GM19467 (cell line): ENCODE measurements at regions not wholly inside any gene's neighbourhood (a gene's known extent, or its start where the extent isn't known, plus 50 kb on each side); places are given as distances from the start of the nearest gene placed in this dataset.

ENCODE experiments used
- ATAC-seq: cut with Tn5 transposase; IDR thresholded peaks from one replicate; pipeline ENCODE4 v1.9.1; 2021; ENCODE audit warnings: mild to moderate bottlenecking, moderate library complexity; ENCODE audit not compliant: unreplicated experiment

DNA sequence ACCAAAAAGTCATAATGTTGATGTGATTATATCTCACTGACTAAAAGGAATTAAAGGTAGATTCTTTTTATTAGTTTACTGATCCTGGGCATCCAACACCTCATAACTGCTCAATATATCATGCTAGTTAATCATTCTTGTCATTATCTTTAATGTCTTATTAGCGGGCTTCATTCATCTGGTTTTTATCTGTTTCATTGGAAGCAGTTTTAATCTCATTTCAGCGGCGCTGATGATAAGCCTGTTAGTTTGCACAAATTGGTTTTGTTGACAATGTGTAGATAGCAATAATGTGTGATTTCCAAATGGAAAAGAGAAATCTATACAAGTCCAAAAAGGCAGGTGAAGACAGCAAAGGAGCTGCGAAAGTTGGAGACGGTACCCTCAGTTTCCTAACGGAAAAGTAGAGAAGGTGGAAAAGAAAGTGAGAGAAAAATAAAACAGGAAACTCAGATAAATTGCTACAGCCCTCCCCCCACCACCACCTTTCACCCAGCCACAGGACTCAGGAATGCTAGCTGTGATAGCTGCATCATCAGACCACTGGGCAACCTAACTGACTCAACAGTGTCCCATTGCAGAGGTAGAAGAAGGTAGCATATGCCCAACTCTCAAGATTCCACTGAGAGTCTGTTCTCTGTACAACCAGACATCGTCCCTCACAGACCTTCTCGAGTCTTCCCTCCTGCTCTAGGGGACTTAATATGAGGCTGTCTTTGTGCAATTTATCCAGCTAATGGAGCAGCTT lies 241.7 kb upstream of the CAMK1G start:
- ATAC-seq = no peak

- ATAC-seq = no peak
These were observed 240.9 kb upstream of the CAMK1G start for GRCh38 chr1:209342441-209343175.

DNA sequence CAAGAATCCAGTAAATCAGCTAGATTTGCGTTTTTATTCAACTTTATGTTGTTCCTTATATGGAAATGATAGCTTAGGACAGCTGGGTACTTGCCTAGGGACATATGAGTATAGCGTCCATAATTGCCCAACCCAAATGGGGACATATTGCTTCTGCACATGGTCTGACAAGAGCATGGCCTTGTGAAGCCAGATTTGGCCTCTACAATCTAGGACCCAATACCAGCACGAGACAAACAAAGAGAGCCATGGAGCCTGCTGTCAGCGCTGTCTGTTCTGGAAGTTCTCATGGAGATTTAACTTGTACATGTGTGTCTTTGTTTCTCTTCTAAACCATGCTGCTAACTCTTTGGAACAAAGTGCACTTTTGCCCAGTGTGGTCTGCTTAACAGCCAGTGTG lies 240.0 kb upstream of the CAMK1G start:
- ATAC-seq = no peak

DNA sequence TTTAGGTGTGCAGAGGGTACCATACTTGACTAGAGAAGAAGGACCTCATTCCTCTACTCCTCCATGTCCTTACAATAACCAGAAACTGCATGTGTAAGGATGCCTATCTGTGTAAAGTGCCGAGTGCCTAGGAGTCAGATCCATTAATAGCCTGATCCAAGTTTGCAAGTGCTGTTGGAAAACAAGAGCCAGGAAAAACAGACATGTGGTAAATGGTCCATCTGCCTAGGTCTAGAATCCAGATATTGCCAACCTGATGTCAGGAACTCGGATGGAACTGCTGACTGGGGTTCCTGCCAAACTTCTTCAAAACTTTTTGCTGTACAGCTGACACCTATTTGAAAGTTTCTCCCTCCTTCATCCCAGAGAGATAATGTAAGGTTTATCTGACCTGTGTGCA lies 239.4 kb upstream of the CAMK1G start:
- ATAC-seq = no peak

DNA sequence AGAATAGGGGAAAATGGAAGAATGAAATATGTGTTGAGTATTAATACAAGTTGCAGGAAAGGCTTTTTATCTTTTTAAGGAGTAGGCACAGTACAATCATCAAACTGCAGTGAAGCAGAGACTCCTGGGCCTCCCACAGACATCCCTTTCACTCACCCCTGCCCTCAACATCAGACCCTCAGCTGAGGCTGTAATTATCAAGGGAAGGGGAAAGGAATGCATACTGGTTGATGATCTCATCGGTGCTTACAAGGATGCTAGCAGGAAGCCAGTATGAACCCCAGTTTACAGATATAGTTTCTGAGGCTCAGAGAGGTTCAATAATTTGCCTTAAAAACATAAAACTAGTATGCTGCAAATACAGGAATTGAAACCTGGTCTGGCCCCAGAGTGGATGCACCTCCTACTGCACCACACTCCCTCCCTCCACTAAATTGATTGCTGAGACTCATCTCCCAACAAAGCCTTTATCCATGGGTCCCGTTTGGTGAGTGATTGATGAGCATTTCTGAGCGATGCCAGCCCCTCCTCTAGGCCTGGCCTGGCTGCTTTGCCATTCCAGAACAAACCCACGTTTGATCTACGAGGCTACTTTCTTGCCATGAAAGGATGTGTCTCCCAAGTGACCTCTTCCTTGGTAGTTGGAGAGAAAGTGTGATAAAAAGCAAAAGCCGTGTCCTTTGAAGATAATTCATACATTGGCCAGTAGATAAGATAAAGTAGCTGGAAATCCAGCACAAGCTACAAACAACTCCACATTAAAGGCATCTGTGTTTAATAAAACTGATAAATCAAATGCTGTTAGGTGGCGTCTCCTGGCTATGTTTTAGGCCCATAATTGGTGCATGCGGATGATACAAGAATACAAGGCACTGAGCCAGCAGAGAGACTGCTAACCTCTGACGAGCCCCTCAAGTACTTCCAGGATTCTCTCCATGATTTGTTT lies 233.9 kb upstream of the CAMK1G start:
- ATAC-seq = no peak

- ATAC-seq = no peak
These were observed 230.5 kb upstream of the CAMK1G start for GRCh38 chr1:209353053-209353452.

DNA sequence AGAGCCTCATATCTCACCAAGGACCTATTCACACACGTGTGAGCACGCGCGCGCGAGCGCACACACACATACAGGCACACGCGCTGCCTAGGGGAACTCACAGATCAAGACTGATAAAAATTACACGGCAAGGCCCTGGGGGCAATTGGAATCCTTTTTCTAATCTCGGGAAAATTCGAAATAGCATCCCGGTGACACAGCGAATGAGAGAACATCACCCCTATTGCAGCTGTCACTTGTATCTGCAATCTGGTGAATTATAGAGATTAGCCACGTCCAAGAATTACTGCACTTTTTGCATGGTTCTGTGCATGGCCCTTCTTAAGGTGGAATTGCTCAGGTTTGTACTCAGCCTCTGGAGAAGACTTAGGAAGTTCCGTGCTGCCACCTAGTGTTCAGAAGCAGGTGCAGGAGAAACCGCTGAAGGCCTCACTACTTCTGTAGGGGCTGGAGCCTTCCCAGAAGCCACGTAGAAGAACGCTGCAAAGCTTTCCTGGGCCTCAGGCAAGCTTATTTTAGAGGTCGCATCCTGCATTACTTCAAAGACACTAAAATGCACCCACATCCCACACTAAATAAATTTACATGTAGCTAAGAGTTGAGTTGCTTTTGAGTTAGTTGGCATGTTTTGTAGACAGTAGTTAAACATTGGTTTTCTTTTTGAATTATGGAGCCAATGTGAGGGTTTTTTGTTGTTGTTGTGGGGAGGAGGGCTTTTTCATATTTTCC lies 229.2 kb upstream of the CAMK1G start:
- no peak for ATAC-seq

- no peak for ATAC-seq
These were observed 228.7 kb upstream of the CAMK1G start for GRCh38 chr1:209354840-209355165.

- no peak for ATAC-seq
These were observed 228.1 kb upstream of the CAMK1G start for GRCh38 chr1:209355415-209355814.

- no peak for ATAC-seq
These were observed 226.5 kb upstream of the CAMK1G start for GRCh38 chr1:209356976-209357377.

- ATAC-seq = no peak
These were observed 220.4 kb upstream of the CAMK1G start for GRCh38 chr1:209363112-209363511.

- ATAC-seq = no peak
These were observed 218.8 kb upstream of the CAMK1G start for GRCh38 chr1:209364716-209365115.

- ATAC-seq = no peak
These were observed 216.3 kb upstream of the CAMK1G start for GRCh38 chr1:209367061-209367772.

- no peak for ATAC-seq
These were observed 214.5 kb upstream of the CAMK1G start for GRCh38 chr1:209368864-209369598.

GRCh38 chr1:209370241-209370995 lies 213.1 kb upstream of the CAMK1G start:
- ATAC-seq = no peak

DNA sequence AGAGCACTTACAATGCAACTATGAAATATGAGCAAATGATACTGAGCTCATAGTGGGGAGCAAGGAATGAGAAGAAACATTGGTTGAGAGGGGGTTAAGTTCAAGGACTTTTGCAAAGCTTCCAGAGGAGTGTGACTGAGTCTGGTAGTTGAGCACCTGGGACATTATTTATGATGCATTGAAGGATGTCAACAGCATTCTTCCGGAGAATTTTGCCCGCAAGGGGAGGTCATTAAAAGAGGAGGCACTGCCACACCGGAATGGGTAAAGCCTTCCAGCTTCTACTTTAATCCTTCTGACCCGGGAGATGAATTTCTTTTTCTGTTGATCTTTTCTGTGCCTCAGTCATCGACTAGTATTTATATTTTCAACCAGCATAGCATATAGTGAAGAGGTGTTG lies 208.4 kb upstream of the CAMK1G start:
- ATAC-seq = no peak

DNA sequence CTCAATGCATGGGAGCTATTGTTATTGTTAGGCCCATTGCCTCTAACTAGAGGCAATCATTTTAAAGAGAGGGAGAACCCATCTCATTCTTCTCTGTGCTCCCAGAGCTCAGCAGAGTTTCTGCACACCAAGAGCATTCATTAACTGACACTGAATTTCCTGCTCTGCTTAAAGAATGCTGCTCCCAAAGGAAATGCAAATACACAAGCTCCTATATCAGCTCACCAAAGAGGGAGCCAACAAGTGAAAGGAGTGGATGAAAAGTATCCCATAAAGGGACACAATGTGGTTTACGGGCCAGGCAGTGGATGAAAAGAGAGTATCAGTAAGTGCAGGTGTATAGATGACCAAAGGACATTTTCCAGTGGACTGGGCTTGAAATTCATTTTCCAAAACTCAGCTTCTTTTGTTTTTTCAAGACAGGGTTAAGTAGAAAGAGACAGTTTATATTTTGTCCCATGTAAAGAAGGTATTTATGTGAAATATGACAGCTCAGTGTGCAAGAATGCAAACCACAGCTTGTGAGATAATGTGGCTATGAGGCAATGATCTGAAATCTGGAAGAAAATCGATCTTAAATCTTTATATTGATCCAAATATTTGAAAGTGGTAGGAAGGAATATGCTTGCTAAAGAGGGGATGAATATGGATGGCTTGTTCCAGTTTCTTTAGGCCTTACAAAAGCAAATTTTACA lies 207.7 kb upstream of the CAMK1G start:
- ATAC-seq = no peak

GRCh38 chr1:209376774-209377173 lies 206.7 kb upstream of the CAMK1G start:
- ATAC-seq = no peak
